Activated T-helper 17 cell treated with anti-CD3 and anti-CD28 coated beads, Interleukin-2, amount 50 U/mL, for 72 hours (primary cell): ENCODE measurements at regions not wholly inside any gene's neighbourhood (a gene's known extent, or its start where the extent isn't known, plus 50 kb on each side); places are given as distances from the start of the nearest gene placed in this dataset.

ENCODE experiments used
- ATAC-seq: fragments of 150-1000 bp; cut with Tn5 transposase; replicated peaks from 2 replicates; pipeline ENCODE4 v1.10.0; 2021; ENCODE audit warnings: mild to moderate bottlenecking, moderate library complexity
- H3K27ac Mint-ChIP-seq: one replicate; pipeline ENCODE4 v1.8.0; 2022; ENCODE audit warnings: mixed read lengths
- H3K27me3 Mint-ChIP-seq: one replicate; pipeline ENCODE4 v1.8.0; 2022; ENCODE audit warnings: mixed read lengths
- H3K36me3 Mint-ChIP-seq: one replicate; pipeline ENCODE4 v1.8.0; 2022; ENCODE audit warnings: low read depth, mild to moderate bottlenecking, mixed read lengths
- H3K4me1 Mint-ChIP-seq: one replicate; pipeline ENCODE4 v1.8.0; 2022; ENCODE audit warnings: mixed read lengths
- H3K4me3 Mint-ChIP-seq: one replicate; pipeline ENCODE4 v1.8.0; 2022; ENCODE audit warnings: mild to moderate bottlenecking, mixed read lengths
- H3K9me3 Mint-ChIP-seq: one replicate; pipeline ENCODE4 v1.8.0; 2022; ENCODE audit warnings: mixed read lengths

DNA sequence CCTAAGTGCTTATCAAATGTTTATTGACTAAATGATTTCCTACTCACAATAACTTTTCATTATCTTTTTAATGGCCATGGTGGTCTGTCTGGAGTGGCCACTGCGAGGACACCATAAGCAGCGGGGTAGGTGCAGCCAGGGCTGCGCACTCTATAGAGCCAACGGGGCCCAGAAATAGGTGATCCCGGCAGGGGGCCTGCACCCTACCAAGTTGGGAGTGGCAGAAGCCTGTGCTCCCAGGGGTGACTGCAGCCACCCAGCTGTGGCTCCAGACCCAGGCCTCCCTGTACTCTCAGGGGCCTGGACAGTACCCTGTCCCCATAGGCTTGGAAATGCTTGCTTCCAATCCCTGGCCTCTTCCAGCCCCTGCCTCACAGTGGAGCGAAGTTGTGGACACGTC lies 426.4 kb upstream of the FAT3 start:
- H3K9me3 Mint-ChIP-seq, result peaks cover 3% of the 10 kb centered on the region
- H3K4me3 Mint-ChIP-seq, result no peak overlapping the region
- no peak overlapping the region for H3K27ac Mint-ChIP-seq
- no peak for ATAC-seq
- no peaks in the 10 kb centered on the region for H3K4me1 Mint-ChIP-seq
- H3K36me3 Mint-ChIP-seq, result no peaks in the 10 kb centered on the region
- no peaks in the 10 kb centered on the region for H3K27me3 Mint-ChIP-seq

DNA sequence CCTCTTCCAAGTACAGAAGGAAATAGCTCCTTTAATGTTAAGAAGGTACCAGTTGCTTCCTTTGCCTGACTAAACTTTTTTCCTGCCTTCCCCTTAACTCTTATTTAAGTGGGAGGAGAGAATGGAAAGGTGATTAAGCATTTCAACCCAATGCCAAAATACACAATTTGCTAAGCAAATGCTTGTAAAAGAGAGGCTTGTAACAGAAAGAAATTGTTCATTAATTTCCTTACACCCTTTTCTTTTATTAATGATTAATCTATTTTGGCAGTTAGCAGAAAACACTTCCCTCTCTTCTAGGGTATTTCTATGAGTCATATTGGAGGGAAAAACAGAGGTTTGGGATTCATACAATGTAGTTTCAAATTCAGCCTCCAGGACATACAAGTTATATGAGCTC lies 427.6 kb upstream of the FAT3 start:
- no peaks in the 10 kb centered on the region for H3K4me1 Mint-ChIP-seq
- no peak overlapping the region for H3K4me3 Mint-ChIP-seq
- no peak overlapping the region for H3K27ac Mint-ChIP-seq
- H3K27me3 Mint-ChIP-seq, result no peaks in the 10 kb centered on the region
- H3K36me3 Mint-ChIP-seq, result no peaks in the 10 kb centered on the region
- no peak for ATAC-seq
- H3K9me3 Mint-ChIP-seq, result peaks cover 3% of the 10 kb centered on the region

DNA sequence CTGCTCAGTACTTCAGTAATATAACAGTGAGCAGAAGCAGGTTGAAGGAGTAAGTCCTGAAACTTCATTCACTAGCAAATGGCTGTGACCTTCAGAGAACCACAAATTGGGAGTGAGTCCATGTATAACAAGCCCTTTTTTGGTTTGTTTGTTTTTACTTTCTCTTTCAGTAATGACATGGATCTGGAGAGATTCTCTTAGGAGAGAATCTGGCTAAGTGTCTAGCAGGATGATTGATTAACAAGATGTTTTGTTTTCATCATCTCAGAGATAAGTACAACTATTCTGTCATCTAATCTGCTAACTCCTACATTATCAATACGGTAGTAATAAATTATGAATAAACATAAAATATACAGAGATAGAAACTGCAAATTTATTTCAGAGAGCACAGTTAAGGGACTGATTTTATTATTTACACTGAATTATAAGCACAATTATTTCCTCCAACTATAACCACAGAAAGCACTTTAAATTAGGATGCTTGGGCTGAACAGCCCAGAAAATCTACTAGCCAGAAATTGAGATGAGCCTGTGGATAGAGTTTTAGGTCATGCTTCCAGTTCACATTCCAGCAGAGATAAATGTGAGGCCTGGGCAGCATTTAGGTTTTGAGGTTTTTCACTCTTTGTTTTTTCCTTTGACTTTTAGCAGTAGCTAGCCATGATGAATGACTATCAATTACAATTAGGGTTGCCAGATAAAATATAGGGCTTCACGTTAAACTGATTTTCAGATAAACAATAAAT lies 429.3 kb upstream of the FAT3 start:
- Mint-ChIP-seq H3K4me1 (no peaks in the 10 kb centered on the region), H3K9me3 (peaks cover 3% of the 10 kb centered on the region), H3K27me3 (no peaks in the 10 kb centered on the region), H3K4me3 (no peak overlapping the region), H3K36me3 (no peaks in the 10 kb centered on the region), H3K27ac (no peak overlapping the region)
- no peak for ATAC-seq

DNA sequence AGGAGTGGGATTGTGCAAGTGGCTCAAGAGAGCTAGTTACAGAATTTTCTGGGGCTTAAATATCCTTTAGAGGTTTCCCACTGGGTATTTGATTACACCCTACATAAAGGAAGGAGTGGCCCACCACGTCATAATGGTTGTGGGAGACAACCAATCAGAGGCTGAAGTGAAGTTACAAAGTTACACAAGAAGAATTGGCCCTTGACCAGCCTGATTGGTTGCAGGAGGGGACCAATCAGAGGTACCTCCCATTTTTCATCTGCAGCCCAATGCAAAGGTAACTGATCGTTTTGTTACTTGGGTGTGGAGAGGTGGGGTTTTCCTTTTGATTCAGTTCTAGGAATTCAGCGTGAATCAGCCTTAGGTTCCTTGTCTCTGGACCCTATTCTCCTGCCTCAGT lies 430.5 kb upstream of the FAT3 start:
- Mint-ChIP-seq H3K4me1 (no peaks in the 10 kb centered on the region), H3K36me3 (no peaks in the 10 kb centered on the region), H3K27me3 (no peaks in the 10 kb centered on the region), H3K9me3 (peaks cover 3% of the 10 kb centered on the region), H3K27ac (no peak overlapping the region), H3K4me3 (no peak overlapping the region)
- no peak for ATAC-seq

DNA sequence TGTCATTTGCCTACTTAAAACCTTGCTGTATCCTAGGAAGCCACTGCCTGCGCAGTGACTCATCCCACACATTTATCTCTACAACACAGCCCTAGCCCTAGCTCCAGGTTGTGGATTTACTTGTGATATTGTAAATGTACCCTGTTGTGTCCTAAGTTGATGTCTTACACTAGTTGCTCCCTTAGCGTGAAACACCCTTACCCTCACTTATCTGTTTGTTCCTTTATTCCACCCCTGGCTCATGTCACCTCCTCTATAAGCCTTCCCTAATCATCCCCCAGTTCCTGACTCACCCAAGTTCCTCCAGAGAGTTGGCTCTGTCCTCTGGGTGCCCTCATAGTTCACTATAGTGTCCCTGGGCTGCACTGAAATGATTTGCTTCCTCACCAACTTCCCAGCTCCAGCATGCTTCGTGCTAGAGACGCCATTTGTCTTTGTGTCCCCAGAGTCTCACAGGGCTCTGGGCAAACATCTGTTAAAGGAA lies 431.8 kb upstream of the FAT3 start:
- H3K27ac Mint-ChIP-seq, result no peak overlapping the region
- ATAC-seq, result no peak
- no peaks in the 10 kb centered on the region for H3K4me1 Mint-ChIP-seq
- H3K36me3 Mint-ChIP-seq, result no peaks in the 10 kb centered on the region
- peaks cover 3% of the 10 kb centered on the region for H3K9me3 Mint-ChIP-seq
- no peaks in the 10 kb centered on the region for H3K27me3 Mint-ChIP-seq
- H3K4me3 Mint-ChIP-seq, result no peak overlapping the region

DNA sequence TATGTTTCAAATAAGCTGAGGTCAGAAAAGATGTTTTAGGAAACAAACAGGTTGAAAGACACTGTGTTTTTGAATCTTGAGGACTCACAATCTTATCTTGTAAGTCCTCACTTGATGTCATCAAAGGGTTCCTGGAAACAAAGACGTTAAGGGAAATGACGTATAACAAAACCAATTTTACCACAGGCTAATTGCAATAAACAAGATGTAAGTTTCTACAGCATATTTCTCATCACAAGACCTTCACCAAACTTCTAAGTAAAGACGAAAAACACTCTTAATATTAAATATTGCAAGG lies 433.5 kb upstream of the FAT3 start:
- H3K27me3 Mint-ChIP-seq, result no peaks in the 10 kb centered on the region
- H3K36me3 Mint-ChIP-seq, result no peaks in the 10 kb centered on the region
- no peak for ATAC-seq
- no peak overlapping the region for H3K27ac Mint-ChIP-seq
- H3K4me3 Mint-ChIP-seq, result no peak overlapping the region
- peaks cover 5% of the 10 kb centered on the region for H3K9me3 Mint-ChIP-seq
- H3K4me1 Mint-ChIP-seq, result no peaks in the 10 kb centered on the region

DNA sequence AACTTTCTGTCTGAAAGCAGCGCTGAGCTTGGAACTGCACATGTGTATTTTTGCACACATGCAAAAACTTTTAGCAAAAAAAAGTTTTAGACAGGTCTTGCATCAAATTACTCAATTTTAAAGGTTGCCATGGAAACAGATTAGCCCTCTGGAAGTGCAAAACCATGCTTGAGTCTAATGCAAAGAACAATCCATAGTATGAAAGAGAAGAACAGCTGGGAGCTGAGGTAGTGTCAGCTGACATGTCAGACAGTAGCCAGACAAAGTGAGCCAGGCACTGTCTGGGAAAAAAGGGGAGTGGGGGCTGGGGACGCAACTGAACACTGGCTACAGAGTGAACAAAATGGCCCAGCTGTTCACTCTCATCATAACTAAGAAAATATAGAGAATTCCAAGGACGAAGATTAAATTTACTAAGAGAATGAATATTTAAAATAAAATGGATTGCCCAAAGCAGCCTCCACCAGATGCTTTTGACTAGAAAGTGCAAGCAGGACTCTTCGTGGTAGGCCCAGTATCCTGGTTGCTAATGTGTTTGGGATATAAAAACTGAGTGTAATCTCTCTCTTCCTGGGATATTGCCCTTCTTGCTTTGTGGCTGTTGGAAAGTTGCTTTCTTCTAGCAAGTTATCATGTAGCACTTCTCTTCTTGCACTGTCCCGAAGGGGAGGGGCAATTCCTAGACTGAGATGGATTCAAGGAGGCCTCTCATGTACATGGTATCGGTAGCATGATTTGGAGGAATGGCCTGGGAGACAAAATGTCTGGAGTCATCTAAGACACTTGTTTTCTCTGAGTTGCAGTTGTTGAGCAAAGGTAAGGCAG lies 434.1 kb upstream of the FAT3 start:
- no peak overlapping the region for H3K27ac Mint-ChIP-seq
- H3K4me1 Mint-ChIP-seq, result no peaks in the 10 kb centered on the region
- H3K9me3 Mint-ChIP-seq, result peaks cover 6% of the 10 kb centered on the region
- no peak for ATAC-seq
- no peaks in the 10 kb centered on the region for H3K36me3 Mint-ChIP-seq
- no peaks in the 10 kb centered on the region for H3K27me3 Mint-ChIP-seq
- no peak overlapping the region for H3K4me3 Mint-ChIP-seq

DNA sequence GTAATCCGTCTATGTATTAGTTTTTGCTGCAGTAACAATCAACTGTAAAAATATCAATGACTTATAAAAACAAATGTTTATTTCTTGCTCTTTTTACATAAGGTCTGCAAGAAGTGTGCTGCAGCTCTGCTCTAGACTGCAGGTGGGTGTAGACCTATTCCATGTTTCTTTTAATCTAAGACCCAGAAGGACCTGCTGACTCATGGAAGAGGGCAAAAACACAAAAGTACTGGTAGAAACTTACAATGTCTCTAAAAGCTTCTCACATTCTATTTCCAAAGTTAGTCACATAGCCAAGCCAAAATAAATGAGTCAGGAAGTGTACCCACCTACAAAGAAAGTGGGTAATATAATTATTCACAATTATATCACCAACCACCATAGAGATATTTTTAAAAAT lies 435.9 kb upstream of the FAT3 start:
- Mint-ChIP-seq H3K4me3 (no peak overlapping the region), H3K4me1 (no peaks in the 10 kb centered on the region), H3K27ac (no peak overlapping the region), H3K9me3 (peaks cover 8% of the 10 kb centered on the region), H3K27me3 (no peaks in the 10 kb centered on the region), H3K36me3 (no peaks in the 10 kb centered on the region)
- no peak for ATAC-seq

DNA sequence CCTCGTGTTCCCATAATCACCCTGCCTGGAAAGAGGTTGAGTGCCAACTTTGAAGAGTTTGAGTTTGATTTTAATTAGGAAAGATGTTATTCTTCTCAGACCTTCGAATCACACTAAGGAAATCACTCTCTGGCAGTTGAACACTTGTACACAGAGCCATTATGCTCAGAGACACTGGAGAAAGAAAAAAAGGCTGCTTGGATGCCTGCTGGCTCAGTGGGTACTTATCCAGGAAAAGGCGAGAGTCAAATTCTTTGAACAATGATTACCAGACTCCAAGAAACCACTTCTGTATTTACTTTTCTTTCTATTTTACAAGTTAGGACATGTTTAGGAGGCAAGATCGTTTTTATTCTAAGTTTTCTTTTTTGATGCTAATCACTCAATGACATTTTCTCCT lies 438.5 kb upstream of the FAT3 start:
- Mint-ChIP-seq H3K4me1 (no peaks in the 10 kb centered on the region), H3K27me3 (no peaks in the 10 kb centered on the region), H3K4me3 (no peak overlapping the region), H3K9me3 (peaks cover 13% of the 10 kb centered on the region), H3K27ac (no peak overlapping the region), H3K36me3 (no peaks in the 10 kb centered on the region)
- ATAC-seq, result no peak

DNA sequence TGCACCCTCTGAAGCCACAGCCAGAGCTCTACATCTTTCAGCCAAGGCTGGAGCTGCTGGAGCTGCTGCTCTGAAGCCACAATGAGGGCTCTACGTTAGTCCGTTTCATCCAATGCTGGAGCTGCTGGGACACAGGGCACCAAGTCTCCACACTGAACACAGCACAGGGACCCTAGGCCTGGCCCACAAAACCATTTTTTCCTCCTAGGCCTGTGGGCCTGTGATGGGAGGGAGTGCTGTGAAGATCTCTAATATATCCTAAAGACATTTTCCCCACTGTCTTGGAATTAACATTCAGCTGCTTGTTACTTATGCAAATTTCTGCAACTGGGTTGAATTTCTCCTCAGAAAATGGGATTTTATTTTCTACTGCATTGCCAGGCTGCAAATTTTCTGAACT lies 441.4 kb upstream of the FAT3 start:
- Mint-ChIP-seq H3K4me1 (no peaks in the 10 kb centered on the region), H3K27ac (no peak overlapping the region)
- no peak for ATAC-seq

DNA sequence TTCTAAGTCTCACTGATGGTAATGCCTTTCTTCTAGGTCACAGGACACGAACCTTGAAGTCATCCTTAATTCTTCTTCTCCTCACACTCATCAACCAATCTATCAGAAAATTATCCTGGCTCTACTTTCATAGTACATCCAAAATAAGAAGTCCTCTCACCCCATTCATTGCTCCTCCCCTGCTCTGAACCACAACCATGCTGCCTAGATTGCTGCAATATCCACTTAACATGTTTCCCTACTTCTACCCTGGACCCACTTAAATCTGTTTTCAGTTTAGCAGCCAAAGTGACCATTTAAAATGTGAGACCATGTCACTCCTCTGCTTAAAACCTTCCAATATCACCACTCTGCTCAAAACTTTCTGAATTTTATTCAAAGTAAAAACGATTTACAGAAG lies 445.9 kb upstream of the FAT3 start:
- no peak for ATAC-seq
- Mint-ChIP-seq H3K4me3 (no peak overlapping the region), H3K27me3 (no peaks in the 10 kb centered on the region), H3K4me1 (no peaks in the 10 kb centered on the region), H3K27ac (no peak overlapping the region), H3K9me3 (peaks cover 8% of the 10 kb centered on the region), H3K36me3 (no peaks in the 10 kb centered on the region)

More for the DNA sequence above, 441.4 kb upstream of the FAT3 start:
- Mint-ChIP-seq H3K4me3 (no peak overlapping the region), H3K36me3 (no peaks in the 10 kb centered on the region), H3K9me3 (peaks cover 13% of the 10 kb centered on the region), H3K27me3 (no peaks in the 10 kb centered on the region)

DNA sequence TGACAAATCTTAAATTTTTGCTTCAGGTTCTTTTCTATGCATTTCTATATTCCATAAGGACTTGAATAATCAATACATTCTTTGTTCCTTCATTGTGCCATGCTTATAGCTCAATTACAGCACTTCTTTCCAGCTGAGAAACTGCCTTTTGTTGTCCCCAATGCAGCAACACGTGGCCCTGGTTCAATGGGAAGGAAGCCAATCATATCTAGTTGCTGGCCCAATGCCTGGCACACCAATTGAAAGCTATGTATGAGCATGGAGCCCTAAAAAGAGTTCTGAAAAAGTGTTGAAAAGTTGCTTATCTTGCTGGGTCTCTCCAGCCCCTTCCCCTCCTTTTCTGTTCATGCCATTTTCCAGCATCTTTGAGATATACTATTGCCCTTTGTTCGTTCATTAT lies 448.0 kb upstream of the FAT3 start:
- H3K9me3 Mint-ChIP-seq, result peaks cover 5% of the 10 kb centered on the region
- no peak for ATAC-seq
- H3K27me3 Mint-ChIP-seq, result no peaks in the 10 kb centered on the region
- no peak overlapping the region for H3K27ac Mint-ChIP-seq
- H3K4me1 Mint-ChIP-seq, result no peaks in the 10 kb centered on the region
- no peak overlapping the region for H3K4me3 Mint-ChIP-seq
- H3K36me3 Mint-ChIP-seq, result no peaks in the 10 kb centered on the region

DNA sequence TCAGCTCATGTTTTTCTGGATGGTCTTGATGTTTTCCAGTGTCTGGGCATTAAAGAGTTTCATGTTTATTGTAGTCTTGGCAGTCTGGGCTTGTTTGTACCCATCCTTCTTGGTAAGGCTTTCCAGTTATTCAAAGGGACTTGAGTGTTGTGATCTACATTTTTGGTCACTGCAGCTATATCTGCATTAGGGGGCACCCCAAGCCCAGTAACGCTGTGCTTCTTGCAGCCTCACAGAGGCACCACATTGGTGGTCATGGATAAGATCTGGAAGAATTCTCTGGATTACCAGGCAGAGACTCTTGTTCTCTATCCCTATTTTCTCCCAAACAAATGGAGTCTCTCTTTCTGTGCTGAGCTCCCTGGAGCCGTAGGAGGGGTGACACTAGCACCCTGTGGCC lies 451.5 kb upstream of the FAT3 start:
- no peaks in the 10 kb centered on the region for H3K27me3 Mint-ChIP-seq
- H3K9me3 Mint-ChIP-seq, result peaks cover 5% of the 10 kb centered on the region
- no peak overlapping the region for H3K4me3 Mint-ChIP-seq
- no peak for ATAC-seq
- no peaks in the 10 kb centered on the region for H3K36me3 Mint-ChIP-seq
- H3K4me1 Mint-ChIP-seq, result no peaks in the 10 kb centered on the region
- no peak overlapping the region for H3K27ac Mint-ChIP-seq

DNA sequence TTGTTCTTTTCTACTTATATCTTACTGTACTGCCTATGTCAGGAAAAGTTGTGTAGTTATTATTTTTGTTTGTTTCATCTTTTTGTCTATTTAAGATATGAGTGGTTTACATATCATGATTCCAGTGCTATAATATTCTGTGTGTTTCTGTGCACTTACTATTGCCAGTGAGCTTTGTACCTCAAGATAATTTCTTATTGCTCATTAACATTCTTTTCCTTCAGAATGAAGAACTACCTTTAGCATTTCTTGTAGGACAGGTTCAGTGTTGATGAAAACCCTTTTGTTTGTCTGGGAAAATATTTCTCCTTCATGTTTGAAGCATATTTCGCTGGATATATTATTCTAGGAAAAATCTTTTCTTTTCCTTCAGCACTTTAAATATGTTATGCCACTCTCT lies 452.7 kb upstream of the FAT3 start:
- Mint-ChIP-seq H3K27ac (no peak overlapping the region), H3K36me3 (no peaks in the 10 kb centered on the region), H3K27me3 (no peaks in the 10 kb centered on the region), H3K9me3 (peaks cover 5% of the 10 kb centered on the region), H3K4me3 (no peak overlapping the region), H3K4me1 (no peaks in the 10 kb centered on the region)
- ATAC-seq, result no peak

DNA sequence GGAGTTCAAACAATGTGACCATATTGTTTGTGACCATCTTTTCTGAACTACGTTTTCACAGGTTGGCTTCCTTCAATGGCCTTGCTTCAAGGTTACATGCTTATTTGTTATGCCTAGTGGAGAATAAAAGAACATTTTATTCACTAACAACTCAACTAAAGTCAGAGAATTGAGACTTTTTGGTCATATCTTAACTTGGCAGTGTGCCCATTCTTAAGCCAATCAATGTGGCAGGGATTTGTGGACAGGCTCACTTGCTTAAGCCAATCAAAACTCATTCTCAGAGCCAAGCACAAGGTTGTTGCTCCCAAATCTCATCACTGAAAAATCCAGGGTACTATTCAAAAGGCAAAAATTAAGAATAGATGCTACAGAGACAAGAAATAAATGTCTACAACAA lies 455.8 kb upstream of the FAT3 start:
- Mint-ChIP-seq H3K27ac (no peak overlapping the region), H3K36me3 (no peaks in the 10 kb centered on the region)

More for the DNA sequence above, 455.8 kb upstream of the FAT3 start:
- Mint-ChIP-seq H3K4me3 (no peak overlapping the region), H3K27me3 (no peaks in the 10 kb centered on the region), H3K4me1 (no peaks in the 10 kb centered on the region), H3K9me3 (peaks cover 2% of the 10 kb centered on the region)
- ATAC-seq, result no peak
